Head of caudate nucleus (tissue), 42 donors: ENCODE measurements at regions not wholly inside any gene's neighbourhood (a gene's known extent, or its start where the extent isn't known, plus 50 kb on each side); places are given as distances from the start of the nearest gene placed in this dataset.
"Not testable (repeated sequence)": the region's sequence is repeated elsewhere in the genome, so short reads cannot be mapped to it uniquely, and the experiment has no call there.

ENCODE experiments used
- DNase-seq, 42 donors: peaks; one replicate each; pipeline versions ENCODE4 v3.0.0 to v3.0.0-alpha.2; 2020 to 2021; ENCODE audit warnings: mixed read lengths in 7 of 42
- intact Hi-C: fragments of 100-400 bp; cut with DNase I; formaldehyde crosslinking; loops from one replicate; pipeline ENCODE4 v1.15.0; 2022

GRCh38 chr6:93183531-93183972 is 235.8 kb downstream of the EPHA7 start:
- intact Hi-C loops: no loop called here
- DNase-seq: no peak

GRCh38 chr6:93182938-93183479 is 236.3 kb downstream of the EPHA7 start:
- intact Hi-C loops: no loop called here
- no peak for DNase-seq

GRCh38 chr6:93177918-93178317 is 241.4 kb downstream of the EPHA7 start:
- intact Hi-C loops: no loop called here
- no peak for DNase-seq

- DNase-seq: no peak
- intact Hi-C loops: no loop called here
Measured at GRCh38 chr6:93177438-93177837, 241.9 kb downstream of the EPHA7 start.

- no peak for DNase-seq
- intact Hi-C loops: no loop called here
Measured at GRCh38 chr6:93176070-93176469, 243.3 kb downstream of the EPHA7 start.

- DNase-seq, intact Hi-C loops: not testable (repeated sequence)
Measured at GRCh38 chr6:93173573-93173972, 245.8 kb downstream of the EPHA7 start.

GRCh38 chr6:93165850-93166430 is 253.4 kb downstream of the EPHA7 start:
- intact Hi-C loops: no loop called here

GRCh38 chr6:93164781-93165180 is 254.6 kb downstream of the EPHA7 start:
- DNase-seq: no peak
- intact Hi-C loops: no loop called here

More at GRCh38 chr6:93165850-93166430, 253.4 kb downstream of the EPHA7 start:
- DNase-seq: no peak

GRCh38 chr6:93163146-93163545 is 256.2 kb downstream of the EPHA7 start:
- no peak for DNase-seq
- intact Hi-C loops: no loop called here

GRCh38 chr6:93139408-93140081 is 279.8 kb downstream of the EPHA7 start:
- intact Hi-C loops: no loop called here
- DNase-seq: no peak

GRCh38 chr6:93136111-93136510 is 283.2 kb downstream of the EPHA7 start:
- no peak for DNase-seq
- intact Hi-C loops: no loop called here

- DNase-seq: no peak
- intact Hi-C loops: no loop called here
Measured at GRCh38 chr6:93124006-93124632, 295.2 kb downstream of the EPHA7 start.

GRCh38 chr6:93123585-93123984 is 295.8 kb downstream of the EPHA7 start:
- intact Hi-C loops: no loop called here
- DNase-seq: no peak

- intact Hi-C loops: no loop called here
- DNase-seq: no peak
Measured at GRCh38 chr6:93120154-93120742, 299.1 kb downstream of the EPHA7 start.

GRCh38 chr6:93105907-93106306 is 313.5 kb downstream of the EPHA7 start:
- no peak for DNase-seq
- intact Hi-C loops: no loop called here

- no peak for DNase-seq
- intact Hi-C loops: no loop called here
Measured at GRCh38 chr6:93105017-93105416, 314.3 kb downstream of the EPHA7 start.

GRCh38 chr6:93104195-93104817 is 315.1 kb downstream of the EPHA7 start:
- intact Hi-C loops: no loop called here
- DNase-seq: no peak

GRCh38 chr6:93088621-93089501 is 330.5 kb downstream of the EPHA7 start:
- DNase-seq: no peak
- intact Hi-C loops: no loop called here

GRCh38 chr6:93087606-93088005 is 331.8 kb downstream of the EPHA7 start:
- no peak for DNase-seq
- intact Hi-C loops: no loop called here
